IPS DF 6.9 (cell line): ENCODE measurements at regions not wholly inside any gene's neighbourhood (a gene's known extent, or its start where the extent isn't known, plus 50 kb on each side); places are given as distances from the start of the nearest gene placed in this dataset.

Source experiments
- DNase-seq: peaks from one replicate; pipeline ENCODE4 v3.0.0-alpha.2; 2013; ENCODE audit warnings: low read depth, low spot score
- H3K27ac ChIP-seq: one replicate; pipeline ENCODE4 v1.5.1; 2013; ENCODE audit warnings: low read length, control low read depth
- H3K27me3 ChIP-seq: 2 replicates; pipeline ENCODE4 v1.6.1; 2013; ENCODE audit warnings: mild to moderate bottlenecking, low read length; ENCODE audit not compliant: control insufficient read depth, insufficient read depth
- H3K36me3 ChIP-seq: 2 replicates; pipeline ENCODE4 v1.6.1; 2013; ENCODE audit warnings: low read length; ENCODE audit not compliant: control insufficient read depth, insufficient read depth
- H3K4me1 ChIP-seq: 2 replicates; pipeline ENCODE4 v1.6.1; 2013; ENCODE audit warnings: low read length; ENCODE audit not compliant: control insufficient read depth, insufficient read depth
- H3K4me3 ChIP-seq: 2 replicates; pipeline ENCODE4 v1.5.1; 2013; ENCODE audit warnings: mild to moderate bottlenecking, low read length
- H3K9me3 ChIP-seq: 2 replicates; pipeline ENCODE4 v1.6.1; 2013; ENCODE audit warnings: low read length, inconsistent platforms; ENCODE audit not compliant: control insufficient read depth, insufficient read depth
- WGBS: extraction: QIAGEN DNeasy Blood & Tissue Kit; methylation state at CpG from one replicate; pipeline ENCODE4 v1.1.7; 2013; ENCODE audit warnings: mixed read lengths, missing lambda C conversion rate; ENCODE audit not compliant: insufficient read length, insufficient coverage; 5-methylcytosine and 5-hydroxymethylcytosine counted together

- H3K9me3 ChIP-seq = no peaks in the 10 kb centered on the region
- H3K27me3 ChIP-seq = no peaks in the 10 kb centered on the region
- no peaks in the 10 kb centered on the region for H3K36me3 ChIP-seq
- H3K4me1 ChIP-seq = no peaks in the 10 kb centered on the region
- H3K27ac ChIP-seq = no peak overlapping the region
- no peak for DNase-seq
- 100% methylated on average over 1 of the region's 6 CpGs for WGBS
- no peak overlapping the region for H3K4me3 ChIP-seq
These were observed 288.1 kb upstream of the PRKCQ start for GRCh38 chr10:6868036-6868725.

GRCh38 chr10:6866757-6867156, 286.7 kb upstream of the PRKCQ start:
- H3K9me3 ChIP-seq = no peaks in the 10 kb centered on the region
- no peak for DNase-seq
- WGBS = 100% methylated on average over 2 of the region's 2 CpGs

GRCh38 chr10:6864142-6864541, 284.1 kb upstream of the PRKCQ start:
- Histone ChIP-seq H3K27me3 (no peaks in the 10 kb centered on the region), H3K9me3 (no peaks in the 10 kb centered on the region), H3K4me3 (no peak overlapping the region), H3K36me3 (no peaks in the 10 kb centered on the region), H3K27ac (no peak overlapping the region), H3K4me1 (no peaks in the 10 kb centered on the region)
- no CpG with 5 or more reads among the region's 6 CpGs for WGBS
- DNase-seq = no peak

More at GRCh38 chr10:6866757-6867156, 286.7 kb upstream of the PRKCQ start:
- Histone ChIP-seq H3K36me3 (no peaks in the 10 kb centered on the region), H3K4me1 (no peaks in the 10 kb centered on the region), H3K27ac (no peak overlapping the region), H3K27me3 (no peaks in the 10 kb centered on the region), H3K4me3 (no peak overlapping the region)

- H3K9me3 ChIP-seq = no peaks in the 10 kb centered on the region
- DNase-seq = no peak
- no peak overlapping the region for H3K4me3 ChIP-seq
- no peak overlapping the region for H3K27ac ChIP-seq
- H3K36me3 ChIP-seq = no peaks in the 10 kb centered on the region
- no peaks in the 10 kb centered on the region for H3K4me1 ChIP-seq
- no CpG with 5 or more reads among the region's 1 CpG for WGBS
- H3K27me3 ChIP-seq = no peaks in the 10 kb centered on the region
These were observed 283.3 kb upstream of the PRKCQ start for GRCh38 chr10:6863381-6863780.

GRCh38 chr10:6850452-6850851, 270.4 kb upstream of the PRKCQ start:
- Histone ChIP-seq H3K4me3 (no peak overlapping the region), H3K4me1 (no peaks in the 10 kb centered on the region), H3K9me3 (no peaks in the 10 kb centered on the region), H3K27ac (no peak overlapping the region), H3K27me3 (no peaks in the 10 kb centered on the region), H3K36me3 (no peaks in the 10 kb centered on the region)
- DNase-seq = no peak
- no CpG with 5 or more reads among the region's 3 CpGs for WGBS

GRCh38 chr10:6847561-6847960, 267.5 kb upstream of the PRKCQ start:
- H3K27ac ChIP-seq = no peak overlapping the region
- no peaks in the 10 kb centered on the region for H3K27me3 ChIP-seq
- H3K4me1 ChIP-seq = no peaks in the 10 kb centered on the region
- no peaks in the 10 kb centered on the region for H3K36me3 ChIP-seq
- no CpG with 5 or more reads among the region's 3 CpGs for WGBS
- H3K9me3 ChIP-seq = 0 out of 2 replicates have a peak, but pooled peaks cover 2% of the 10 kb centered on the region
- no peak overlapping the region for H3K4me3 ChIP-seq
- DNase-seq = no peak

GRCh38 chr10:6843894-6844650, 264.0 kb upstream of the PRKCQ start:
- no peak for DNase-seq
- Histone ChIP-seq H3K36me3 (no peaks in the 10 kb centered on the region), H3K4me1 (no peaks in the 10 kb centered on the region), H3K4me3 (no peak overlapping the region), H3K27me3 (no peaks in the 10 kb centered on the region), H3K27ac (no peak overlapping the region), H3K9me3 (0 out of 2 replicates have a peak, but pooled peaks cover 4% of the 10 kb centered on the region)
- WGBS = no CpG with 5 or more reads among the region's 4 CpGs

- DNase-seq = no peak
- H3K36me3 ChIP-seq = no peaks in the 10 kb centered on the region
- no peak overlapping the region for H3K4me3 ChIP-seq
- no peaks in the 10 kb centered on the region for H3K4me1 ChIP-seq
- WGBS = no CpG with 5 or more reads among the region's 4 CpGs
- H3K9me3 ChIP-seq = 0 out of 2 replicates have a peak, but pooled peaks cover 4% of the 10 kb centered on the region
- no peaks in the 10 kb centered on the region for H3K27me3 ChIP-seq
- H3K27ac ChIP-seq = no peak overlapping the region
These were observed 263.4 kb upstream of the PRKCQ start for GRCh38 chr10:6843481-6843881.

- 0 out of 2 replicates have a peak, but pooled peaks cover 4% of the 10 kb centered on the region for H3K9me3 ChIP-seq
- no CpG with 5 or more reads among the region's 1 CpG for WGBS
- H3K27ac ChIP-seq = no peak overlapping the region
- no peak for DNase-seq
- H3K4me3 ChIP-seq = no peak overlapping the region
- no peaks in the 10 kb centered on the region for H3K4me1 ChIP-seq
- no peaks in the 10 kb centered on the region for H3K27me3 ChIP-seq
- H3K36me3 ChIP-seq = no peaks in the 10 kb centered on the region
These were observed 262.6 kb upstream of the PRKCQ start for GRCh38 chr10:6842722-6843121.

GRCh38 chr10:6841761-6842160, 261.7 kb upstream of the PRKCQ start:
- no peaks in the 10 kb centered on the region for H3K27me3 ChIP-seq
- H3K9me3 ChIP-seq = 0 out of 2 replicates have a peak, but pooled peaks cover 4% of the 10 kb centered on the region
- H3K27ac ChIP-seq = no peak overlapping the region
- no CpG with 5 or more reads among the region's 2 CpGs for WGBS
- H3K4me1 ChIP-seq = no peaks in the 10 kb centered on the region
- no peak for DNase-seq
- no peaks in the 10 kb centered on the region for H3K36me3 ChIP-seq
- no peak overlapping the region for H3K4me3 ChIP-seq
